SK-MEL-5 (cell line): ENCODE measurements at regions not wholly inside any gene's neighbourhood (a gene's known extent, or its start where the extent isn't known, plus 50 kb on each side); places are given as distances from the start of the nearest gene placed in this dataset.

Experiments used
- DNase-seq: peaks from one replicate; pipeline ENCODE4 v3.0.0-alpha.2; 2016; ENCODE audit warnings: low read depth, low spot score
- in situ Hi-C: cut with HindIII; loops from 2 replicates; pipeline ENCODE4 v1.10.0; 2016; ENCODE audit warnings: low sequenced_read_pairs, high pct_unique_total_duplicates, low pct_unique_long_range_greater_than_20kb

GRCh38 chr14:82045339-82045738 is 511.7 kb upstream of the SEL1L start:
- in situ Hi-C loops: no loop called here

GRCh38 chr14:82046512-82047226 is 513.0 kb upstream of the SEL1L start:
- DNase-seq: no peak
- in situ Hi-C loops: no loop called here

More at GRCh38 chr14:82045339-82045738, 511.7 kb upstream of the SEL1L start:
- no peak for DNase-seq

GRCh38 chr14:82047777-82048470 is 514.3 kb upstream of the SEL1L start:
- in situ Hi-C loops: no loop called here
- DNase-seq: no peak

GRCh38 chr14:82052778-82053177 is 519.1 kb upstream of the SEL1L start:
- in situ Hi-C loops: no loop called here

GRCh38 chr14:82055515-82056115 is 522.0 kb upstream of the SEL1L start:
- in situ Hi-C loops: no loop called here

More at GRCh38 chr14:82052778-82053177, 519.1 kb upstream of the SEL1L start:
- DNase-seq: no peak

GRCh38 chr14:82060219-82060618 is 526.6 kb upstream of the SEL1L start:
- DNase-seq: peak; percentile 33
- in situ Hi-C loops: no loop called here

More at GRCh38 chr14:82055515-82056115, 522.0 kb upstream of the SEL1L start:
- no peak for DNase-seq

- in situ Hi-C loops: no loop called here
- peak; percentile 86 for DNase-seq
Observed at GRCh38 chr14:82067221-82067875, 533.7 kb upstream of the SEL1L start.

GRCh38 chr14:82070040-82070439 is 536.4 kb upstream of the SEL1L start:
- DNase-seq: no peak
- in situ Hi-C loops: no loop called here

- in situ Hi-C loops: no loop called here
- DNase-seq: no peak
Observed at GRCh38 chr14:82070753-82071152, 537.1 kb upstream of the SEL1L start.

- in situ Hi-C loops: no loop called here
Observed at GRCh38 chr14:82073547-82073946, 539.9 kb upstream of the SEL1L start.

GRCh38 chr14:82075566-82075965 is 541.9 kb upstream of the SEL1L start:
- in situ Hi-C loops: no loop called here
- peak; percentile 23 for DNase-seq

More at GRCh38 chr14:82073547-82073946, 539.9 kb upstream of the SEL1L start:
- no peak for DNase-seq

- in situ Hi-C loops: no loop called here
- no peak for DNase-seq
Observed at GRCh38 chr14:82079553-82079952, 545.9 kb upstream of the SEL1L start.

- in situ Hi-C loops: no loop called here
- DNase-seq: no peak
Observed at GRCh38 chr14:82080370-82080769, 546.7 kb upstream of the SEL1L start.

GRCh38 chr14:82084813-82085212 is 551.2 kb upstream of the SEL1L start:
- in situ Hi-C loops: no loop called here
- DNase-seq: no peak

GRCh38 chr14:82091097-82091496 is 557.4 kb upstream of the SEL1L start:
- in situ Hi-C loops: no loop called here
- DNase-seq: no peak

GRCh38 chr14:82094829-82095345 is 561.2 kb upstream of the SEL1L start:
- in situ Hi-C loops: no loop called here
- no peak for DNase-seq

GRCh38 chr14:82104013-82104412 is 570.4 kb upstream of the SEL1L start:
- DNase-seq: no peak
- in situ Hi-C loops: no loop called here
